Skeletal muscle satellite cell (primary cell): ENCODE measurements at regions not wholly inside any gene's neighbourhood (a gene's known extent, or its start where the extent isn't known, plus 50 kb on each side); places are given as distances from the start of the nearest gene placed in this dataset.
"Not testable (repeated sequence)": the region's sequence is repeated elsewhere in the genome, so short reads cannot be mapped to it uniquely, and the experiment has no call there.

Experiments used
- H3K27me3 ChIP-seq: 2 replicates; pipeline ENCODE4 v1.7.0; 2013; ENCODE audit warnings: low read length; ENCODE audit not compliant: control insufficient read depth, insufficient read depth
- H3K36me3 ChIP-seq: 2 replicates; pipeline ENCODE4 v1.7.0; 2013; ENCODE audit warnings: mild to moderate bottlenecking, control low read depth, low read length; ENCODE audit not compliant: insufficient read depth
- H3K4me1 ChIP-seq: 2 replicates; pipeline ENCODE4 v1.7.0; 2013; ENCODE audit warnings: low read length; ENCODE audit not compliant: control insufficient read depth, insufficient read depth
- H3K4me2 ChIP-seq: 2 replicates; pipeline ENCODE4 v1.7.0; 2013; ENCODE audit warnings: mild to moderate bottlenecking, low read length
- H3K4me3 ChIP-seq: 2 replicates; pipeline ENCODE4 v1.7.0; 2013; ENCODE audit warnings: low read length
- H3K9ac ChIP-seq: 2 replicates; pipeline ENCODE4 v1.7.0; 2013; ENCODE audit warnings: mild to moderate bottlenecking, low read depth, low read length, moderate library complexity
- H3K9me3 ChIP-seq: replicated peaks from 2 replicates; pipeline ENCODE4 v1.7.0; 2013; ENCODE audit warnings: mild to moderate bottlenecking, control low read depth, low read length

GRCh38 chr22:48920776-48921241 is 906.9 kb downstream of the BRD1 start:
- Histone ChIP-seq H3K4me1 (no peaks in the 10 kb centered on the region), H3K27me3 (no peaks in the 10 kb centered on the region), H3K4me3 (no peak overlapping the region), H3K4me2 (no peak overlapping the region), H3K9ac (no peak overlapping the region), H3K9me3 (peaks cover 27% of the 10 kb centered on the region), H3K36me3 (no peaks in the 10 kb centered on the region)

GRCh38 chr22:48919851-48920589 is 907.7 kb downstream of the BRD1 start:
- H3K4me2 ChIP-seq, result no peak overlapping the region
- H3K27me3 ChIP-seq, result no peaks in the 10 kb centered on the region
- H3K4me3 ChIP-seq, result no peak overlapping the region
- H3K36me3 ChIP-seq, result no peaks in the 10 kb centered on the region
- H3K9me3 ChIP-seq, result peaks cover 29% of the 10 kb centered on the region
- no peaks in the 10 kb centered on the region for H3K4me1 ChIP-seq
- H3K9ac ChIP-seq, result no peak overlapping the region

- peaks cover 30% of the 10 kb centered on the region for H3K9me3 ChIP-seq
- no peaks in the 10 kb centered on the region for H3K36me3 ChIP-seq
- H3K27me3 ChIP-seq, result no peaks in the 10 kb centered on the region
- H3K4me1 ChIP-seq, result no peaks in the 10 kb centered on the region
- H3K4me2 ChIP-seq, result no peak overlapping the region
- no peak overlapping the region for H3K4me3 ChIP-seq
- H3K9ac ChIP-seq, result no peak overlapping the region
Measured at GRCh38 chr22:48919187-48919590, 908.5 kb downstream of the BRD1 start.

GRCh38 chr22:48918585-48919186 is 909.0 kb downstream of the BRD1 start:
- no peaks in the 10 kb centered on the region for H3K4me1 ChIP-seq
- peaks cover 30% of the 10 kb centered on the region for H3K9me3 ChIP-seq
- H3K27me3 ChIP-seq, result no peaks in the 10 kb centered on the region
- H3K4me2 ChIP-seq, result no peak overlapping the region
- H3K4me3 ChIP-seq, result no peak overlapping the region
- H3K36me3 ChIP-seq, result no peaks in the 10 kb centered on the region
- no peak overlapping the region for H3K9ac ChIP-seq

GRCh38 chr22:48912356-48913066 is 915.2 kb downstream of the BRD1 start:
- H3K4me1 ChIP-seq, H3K4me3 ChIP-seq, H3K36me3 ChIP-seq, H3K4me2 ChIP-seq, H3K9ac ChIP-seq, H3K27me3 ChIP-seq: not testable (repeated sequence)
- peaks cover 14% of the 10 kb centered on the region for H3K9me3 ChIP-seq

GRCh38 chr22:48911647-48912046 is 916.0 kb downstream of the BRD1 start:
- not testable (repeated sequence) for H3K27me3 ChIP-seq, H3K9ac ChIP-seq, H3K4me1 ChIP-seq, H3K36me3 ChIP-seq, H3K4me2 ChIP-seq, H3K4me3 ChIP-seq, H3K9me3 ChIP-seq

- H3K9me3 ChIP-seq, H3K4me3 ChIP-seq, H3K4me2 ChIP-seq, H3K36me3 ChIP-seq, H3K4me1 ChIP-seq, H3K27me3 ChIP-seq, H3K9ac ChIP-seq: not testable (repeated sequence)
Measured at GRCh38 chr22:48911067-48911466, 916.6 kb downstream of the BRD1 start.

GRCh38 chr22:48908547-48908946 is 919.1 kb downstream of the BRD1 start:
- no peaks in the 10 kb centered on the region for H3K4me1 ChIP-seq
- no peak overlapping the region for H3K4me3 ChIP-seq
- H3K9me3 ChIP-seq, result no peaks in the 10 kb centered on the region
- no peaks in the 10 kb centered on the region for H3K36me3 ChIP-seq
- H3K27me3 ChIP-seq, result no peaks in the 10 kb centered on the region
- no peak overlapping the region for H3K4me2 ChIP-seq
- H3K9ac ChIP-seq, result no peak overlapping the region

GRCh38 chr22:48907591-48907990 is 920.1 kb downstream of the BRD1 start:
- Histone ChIP-seq H3K9ac (no peak overlapping the region), H3K4me3 (no peak overlapping the region), H3K4me2 (no peak overlapping the region), H3K36me3 (no peaks in the 10 kb centered on the region), H3K9me3 (no peaks in the 10 kb centered on the region), H3K27me3 (no peaks in the 10 kb centered on the region), H3K4me1 (no peaks in the 10 kb centered on the region)

GRCh38 chr22:48906216-48906835 is 921.3 kb downstream of the BRD1 start:
- no peaks in the 10 kb centered on the region for H3K27me3 ChIP-seq
- no peak overlapping the region for H3K4me2 ChIP-seq
- no peaks in the 10 kb centered on the region for H3K36me3 ChIP-seq
- no peak overlapping the region for H3K9ac ChIP-seq
- no peaks in the 10 kb centered on the region for H3K4me1 ChIP-seq
- H3K9me3 ChIP-seq, result no peaks in the 10 kb centered on the region
- H3K4me3 ChIP-seq, result no peak overlapping the region

- Histone ChIP-seq H3K4me1 (no peaks in the 10 kb centered on the region), H3K9ac (no peak overlapping the region), H3K4me3 (no peak overlapping the region), H3K36me3 (no peaks in the 10 kb centered on the region), H3K9me3 (no peaks in the 10 kb centered on the region), H3K4me2 (no peak overlapping the region), H3K27me3 (no peaks in the 10 kb centered on the region)
Measured at GRCh38 chr22:48905206-48905975, 922.3 kb downstream of the BRD1 start.
